Heart left ventricle (tissue), 4 donors: ENCODE measurements at regions not wholly inside any gene's neighbourhood (a gene's known extent, or its start where the extent isn't known, plus 50 kb on each side); places are given as distances from the start of the nearest gene placed in this dataset.

ENCODE experiments used
- microRNA-seq, 4 donors: library from miRNA; unstranded; fragments of <30 nt; microRNA quantifications; one replicate each; pipeline versions ENCODE4 to v1.2.0, GENCODE V29; 2017 to 2020
- donor health status: DM: no; HTN: yes; CAD: no.
- donor health status: DM: yes; HTN: yes; CAD: no.

Small RNA genes lying in the stretch of these regions (microRNA-seq; reads per million reads assigned to microRNA genes)
- gene MIR1233-2, result 0 reads per million in 4 donors
